ENCODE measurements at regions not wholly inside any gene's neighbourhood (a gene's known extent, or its start where the extent isn't known, plus 50 kb on each side); places are given as distances from the start of the nearest gene placed in this dataset.

- no peak overlapping the region for H3K4me3 ChIP-seq
- H3K27ac ChIP-seq = no peak overlapping the region
Measured at GRCh38 chr4:22942920-22943559, 250.3 kb downstream of the GBA3 start.

GRCh38 chr4:22941688-22942375 is 249.1 kb downstream of the GBA3 start:
- no peak overlapping the region for H3K4me3 ChIP-seq
- H3K27ac ChIP-seq = no peak overlapping the region

GRCh38 chr4:22932326-22932725 is 239.6 kb downstream of the GBA3 start:
- H3K27ac ChIP-seq = no peak overlapping the region

GRCh38 chr4:22922426-22922825 is 229.7 kb downstream of the GBA3 start:
- no peak overlapping the region for H3K4me3 ChIP-seq
- H3K27ac ChIP-seq = no peak overlapping the region

More at GRCh38 chr4:22932326-22932725, 239.6 kb downstream of the GBA3 start:
- H3K4me3 ChIP-seq = no peak overlapping the region

GRCh38 chr4:22921936-22922335 is 229.2 kb downstream of the GBA3 start:
- no peak overlapping the region for H3K27ac ChIP-seq
- no peak overlapping the region for H3K4me3 ChIP-seq

GRCh38 chr4:22911285-22911684 is 218.5 kb downstream of the GBA3 start:
- no peak overlapping the region for H3K4me3 ChIP-seq
- no peak overlapping the region for H3K27ac ChIP-seq

GRCh38 chr4:22910200-22910599 is 217.5 kb downstream of the GBA3 start:
- H3K27ac ChIP-seq = no peak overlapping the region
- H3K4me3 ChIP-seq = no peak overlapping the region

- H3K27ac ChIP-seq = no peak overlapping the region
- H3K4me3 ChIP-seq = no peak overlapping the region
Measured at GRCh38 chr4:22906045-22906444, 213.3 kb downstream of the GBA3 start.

- Histone ChIP-seq H3K4me3 (no peak overlapping the region), H3K27ac (no peak overlapping the region)
Measured at GRCh38 chr4:22903913-22904312, 211.2 kb downstream of the GBA3 start.

- Histone ChIP-seq H3K4me3 (no peak overlapping the region), H3K27ac (no peak overlapping the region)
Measured at GRCh38 chr4:22901631-22902030, 208.9 kb downstream of the GBA3 start.

- no peak overlapping the region for H3K27ac ChIP-seq
- H3K4me3 ChIP-seq = no peak overlapping the region
Measured at GRCh38 chr4:22900876-22901275, 208.1 kb downstream of the GBA3 start.

GRCh38 chr4:22897520-22898108 is 204.9 kb downstream of the GBA3 start:
- no peak overlapping the region for H3K27ac ChIP-seq
- H3K4me3 ChIP-seq = no peak overlapping the region

- Histone ChIP-seq H3K4me3 (no peak overlapping the region), H3K27ac (no peak overlapping the region)
Measured at GRCh38 chr4:22895482-22895881, 202.7 kb downstream of the GBA3 start.

- H3K27ac ChIP-seq = no peak overlapping the region
- no peak overlapping the region for H3K4me3 ChIP-seq
Measured at GRCh38 chr4:22884157-22884556, 191.4 kb downstream of the GBA3 start.

GRCh38 chr4:22881411-22881810 is 188.7 kb downstream of the GBA3 start:
- Histone ChIP-seq H3K4me3 (no peak overlapping the region), H3K27ac (no peak overlapping the region)

- no peak overlapping the region for H3K27ac ChIP-seq
- H3K4me3 ChIP-seq = no peak overlapping the region
Measured at GRCh38 chr4:22877486-22878052, 184.8 kb downstream of the GBA3 start.

- H3K27ac ChIP-seq = no peak overlapping the region
- no peak overlapping the region for H3K4me3 ChIP-seq
Measured at GRCh38 chr4:22876270-22876669, 183.5 kb downstream of the GBA3 start.

- Histone ChIP-seq H3K4me3 (no peak overlapping the region), H3K27ac (no peak overlapping the region)
Measured at GRCh38 chr4:22875587-22876257, 183.0 kb downstream of the GBA3 start.

GRCh38 chr4:22874334-22874912 is 181.7 kb downstream of the GBA3 start:
- Histone ChIP-seq H3K4me3 (no peak overlapping the region), H3K27ac (no peak overlapping the region)

GRCh38 chr4:22873899-22874298 is 181.2 kb downstream of the GBA3 start:
- Histone ChIP-seq H3K4me3 (no peak overlapping the region), H3K27ac (no peak overlapping the region)
